AG09319 (cell line): ENCODE measurements at regions not wholly inside any gene's neighbourhood (a gene's known extent, or its start where the extent isn't known, plus 50 kb on each side); places are given as distances from the start of the nearest gene placed in this dataset.

Experiments
- DNase-seq: peaks from one replicate; pipeline ENCODE4 v3.0.0-alpha.2; 2010; ENCODE audit warnings: low read depth; ENCODE audit errors: extremely low read depth
- TF ChIP-seq, protein P1 (sequence below): IDR thresholded peaks from 2 replicates; pipeline ENCODE4 v1.5.1; 2011; ENCODE audit warnings: low read depth, mild to moderate bottlenecking, inconsistent platforms, low read length, moderate library complexity

DNA sequence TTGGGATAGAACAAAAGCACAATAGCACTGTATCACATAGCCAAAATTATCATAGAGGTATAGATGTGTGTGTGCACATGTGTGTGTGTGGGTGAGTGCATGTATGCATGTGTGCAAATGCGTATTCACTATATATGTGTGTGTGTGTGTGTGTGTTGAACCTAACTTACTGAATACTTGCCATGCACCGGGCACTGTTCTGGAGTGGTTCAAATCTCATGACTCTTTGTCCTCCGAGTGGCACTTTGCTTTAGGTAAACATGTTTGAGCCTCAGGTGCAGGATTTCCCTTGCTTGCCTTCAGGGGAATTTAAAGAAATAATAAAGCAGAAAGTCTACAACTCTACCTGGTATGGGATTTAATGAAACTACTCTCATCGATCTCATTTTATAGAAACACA lies 183.5 kb upstream of the GDNF start:
- DNase-seq: no peak
- TF ChIP-seq, protein P1, sequence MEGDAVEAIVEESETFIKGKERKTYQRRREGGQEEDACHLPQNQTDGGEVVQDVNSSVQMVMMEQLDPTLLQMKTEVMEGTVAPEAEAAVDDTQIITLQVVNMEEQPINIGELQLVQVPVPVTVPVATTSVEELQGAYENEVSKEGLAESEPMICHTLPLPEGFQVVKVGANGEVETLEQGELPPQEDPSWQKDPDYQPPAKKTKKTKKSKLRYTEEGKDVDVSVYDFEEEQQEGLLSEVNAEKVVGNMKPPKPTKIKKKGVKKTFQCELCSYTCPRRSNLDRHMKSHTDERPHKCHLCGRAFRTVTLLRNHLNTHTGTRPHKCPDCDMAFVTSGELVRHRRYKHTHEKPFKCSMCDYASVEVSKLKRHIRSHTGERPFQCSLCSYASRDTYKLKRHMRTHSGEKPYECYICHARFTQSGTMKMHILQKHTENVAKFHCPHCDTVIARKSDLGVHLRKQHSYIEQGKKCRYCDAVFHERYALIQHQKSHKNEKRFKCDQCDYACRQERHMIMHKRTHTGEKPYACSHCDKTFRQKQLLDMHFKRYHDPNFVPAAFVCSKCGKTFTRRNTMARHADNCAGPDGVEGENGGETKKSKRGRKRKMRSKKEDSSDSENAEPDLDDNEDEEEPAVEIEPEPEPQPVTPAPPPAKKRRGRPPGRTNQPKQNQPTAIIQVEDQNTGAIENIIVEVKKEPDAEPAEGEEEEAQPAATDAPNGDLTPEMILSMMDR: no peak

DNA sequence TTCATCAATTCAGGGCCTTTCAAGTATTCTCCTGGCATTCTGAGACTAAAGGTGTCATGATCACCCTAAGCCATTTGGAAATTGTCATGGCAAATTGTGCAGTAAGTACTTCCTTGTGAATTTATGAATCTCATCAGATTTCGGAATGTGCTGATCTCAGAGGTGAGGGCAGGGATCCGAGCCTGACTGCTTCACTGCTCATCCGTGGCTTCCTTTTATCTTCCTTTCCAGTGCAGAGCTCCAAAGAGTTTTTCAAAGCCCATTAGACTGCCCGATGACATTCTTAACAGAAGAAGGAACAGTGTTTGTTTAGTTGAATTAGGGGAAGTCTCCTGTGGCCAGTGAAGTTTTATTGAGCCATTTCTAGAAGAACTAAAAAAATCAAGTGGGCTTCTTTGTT lies 182.8 kb upstream of the GDNF start:
- TF ChIP-seq, protein P1: no peak
- DNase-seq: no peak

DNA sequence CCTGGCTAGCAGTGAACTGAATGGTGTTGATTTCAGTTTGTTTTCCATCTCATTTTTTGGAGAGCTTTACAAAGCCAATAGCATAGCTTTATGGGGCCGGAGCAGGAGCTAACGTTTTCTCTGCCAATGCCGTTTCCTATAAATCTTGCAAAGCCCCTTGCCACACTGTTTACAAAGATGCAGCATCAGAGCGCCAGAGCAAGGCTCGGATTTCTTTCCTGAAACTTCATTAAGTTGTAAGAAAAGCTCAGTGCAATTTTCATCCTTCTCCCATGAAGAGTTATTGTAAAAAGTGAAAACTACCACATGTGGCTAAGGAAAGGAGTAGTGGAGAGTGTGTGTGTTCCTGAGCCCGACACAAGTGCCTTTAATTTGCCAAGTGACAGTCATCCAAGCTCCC lies 178.2 kb upstream of the GDNF start:
- TF ChIP-seq, protein P1: no peak
- no peak for DNase-seq

DNA sequence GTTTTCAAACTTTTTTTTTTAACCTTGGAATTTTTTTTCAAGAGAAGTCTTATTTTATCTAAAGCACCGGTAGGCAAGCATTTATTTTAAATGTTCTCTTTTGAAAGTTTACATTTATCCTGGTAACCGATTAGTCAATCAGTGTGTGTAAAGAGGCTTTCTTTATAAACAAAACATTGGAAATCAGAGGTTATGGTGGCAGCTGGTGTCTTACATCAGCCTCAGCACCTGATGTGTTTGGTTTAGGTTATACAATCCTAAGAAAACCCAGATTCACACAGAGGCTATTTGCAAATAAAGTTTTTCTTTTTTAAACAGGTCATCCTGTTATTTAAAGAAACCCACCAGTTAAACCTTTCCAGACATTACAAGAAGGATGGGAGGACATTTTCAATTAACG lies 173.3 kb upstream of the GDNF start:
- DNase-seq: no peak
- TF ChIP-seq, protein P1: no peak

DNA sequence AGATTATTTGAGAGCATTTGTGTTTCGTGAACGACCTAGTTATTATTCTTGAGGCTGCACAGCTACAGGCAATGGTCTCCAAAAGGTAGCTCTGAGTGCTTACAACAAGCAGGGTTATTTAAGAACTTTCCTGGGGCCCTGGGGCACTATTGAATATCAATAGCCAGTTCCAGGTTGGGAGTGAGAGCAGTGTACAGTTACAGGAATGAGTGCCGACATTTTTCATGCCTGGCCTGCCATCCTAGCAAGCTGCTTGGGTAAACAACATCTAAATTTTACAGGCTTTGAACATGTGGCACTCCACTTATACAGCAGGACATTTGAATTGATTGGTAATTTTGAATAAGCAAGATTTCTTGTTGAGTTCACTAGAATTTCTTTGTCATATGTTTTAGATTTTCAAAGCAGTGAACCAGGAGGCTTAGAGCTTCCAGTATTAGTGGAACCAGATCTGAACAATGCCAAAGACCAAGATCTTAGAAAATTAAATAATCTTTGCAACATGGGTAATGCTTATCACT lies 171.9 kb upstream of the GDNF start:
- TF ChIP-seq, protein P1: no peak
- no peak for DNase-seq

DNA sequence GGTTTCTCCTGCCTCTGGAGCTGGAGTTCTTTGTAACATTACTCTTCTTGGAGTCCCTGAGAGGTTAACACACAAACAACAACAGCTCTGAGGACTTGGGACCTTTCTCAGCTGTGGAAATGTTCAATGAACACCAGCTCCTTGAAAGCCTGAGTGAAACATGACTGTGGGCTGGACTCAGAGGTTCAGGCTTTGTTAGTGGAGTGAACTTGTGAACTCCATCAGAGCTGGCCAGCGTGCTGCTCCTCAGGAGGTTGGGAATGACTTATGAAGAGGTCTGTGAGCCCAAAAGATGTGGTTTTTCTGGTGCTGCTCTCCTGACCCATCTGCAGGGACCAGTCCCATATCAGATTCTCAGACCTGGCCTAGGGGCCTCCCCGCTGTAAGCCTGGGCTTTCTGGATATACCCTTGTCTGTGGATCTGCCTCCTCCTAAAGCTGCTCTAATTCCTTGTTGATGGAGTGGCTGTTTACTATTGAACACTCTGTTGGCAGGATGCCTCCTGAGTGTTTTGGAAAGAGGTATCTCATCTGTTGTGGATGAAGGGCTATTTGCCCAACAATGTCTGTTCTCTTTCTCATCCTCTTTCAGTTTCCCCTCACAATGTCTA lies 170.0 kb upstream of the GDNF start:
- TF ChIP-seq, protein P1: no peak
- DNase-seq: no peak

DNA sequence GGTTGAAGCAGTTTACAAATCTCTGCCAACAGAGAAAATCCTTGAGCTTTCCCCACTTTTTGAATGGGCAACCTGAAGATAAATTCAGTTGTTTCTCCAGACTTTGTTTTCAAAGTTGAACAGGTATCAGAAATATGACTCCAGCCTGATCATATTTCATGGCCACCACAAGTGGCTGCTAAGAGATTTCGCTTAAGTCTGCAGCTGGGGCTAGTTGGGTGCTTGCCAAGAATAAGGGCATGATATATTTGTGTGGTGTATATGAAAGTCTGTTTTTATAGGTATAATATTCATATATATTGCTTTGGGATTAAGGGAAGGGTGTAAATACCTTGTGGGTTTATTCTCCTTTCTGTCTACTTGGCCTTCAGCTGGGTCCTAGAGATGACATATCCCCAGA lies 168.4 kb upstream of the GDNF start:
- TF ChIP-seq, protein P1: no peak
- no peak for DNase-seq
